ENCODE measurements at regions not wholly inside any gene's neighbourhood (a gene's known extent, or its start where the extent isn't known, plus 50 kb on each side); places are given as distances from the start of the nearest gene placed in this dataset.
"Not testable (repeated sequence)": the region's sequence is repeated elsewhere in the genome, so short reads cannot be mapped to it uniquely, and the experiment has no call there.

GRCh38 chr9:40221596-40222233 is 866.2 kb downstream of the SPATA31A1 start:
- H3K4me1 ChIP-seq; H3K4me3 ChIP-seq; H3K4me3 Mint-ChIP-seq; H4K20me1 ChIP-seq (ENCODE audit: low read depth); H3K27ac ChIP-seq; H2AFZ ChIP-seq (replicated peaks); H3K4me2 ChIP-seq; H3K79me2 ChIP-seq (ENCODE audit: low read depth); H3K9me3 Mint-ChIP-seq; H3K4me1 Mint-ChIP-seq; H3K27me3 ChIP-seq; H3K9me3 ChIP-seq (ENCODE audit: low read depth); DNase-seq (ENCODE audit: low spot score); H3K36me3 ChIP-seq; H3K9ac ChIP-seq; H3K27me3 Mint-ChIP-seq (ENCODE audit: insufficient read depth, low read depth); H3K27ac Mint-ChIP-seq; H3F3A ChIP-seq (ENCODE audit: low read depth); H3K36me3 Mint-ChIP-seq: not testable (repeated sequence)

DNA sequence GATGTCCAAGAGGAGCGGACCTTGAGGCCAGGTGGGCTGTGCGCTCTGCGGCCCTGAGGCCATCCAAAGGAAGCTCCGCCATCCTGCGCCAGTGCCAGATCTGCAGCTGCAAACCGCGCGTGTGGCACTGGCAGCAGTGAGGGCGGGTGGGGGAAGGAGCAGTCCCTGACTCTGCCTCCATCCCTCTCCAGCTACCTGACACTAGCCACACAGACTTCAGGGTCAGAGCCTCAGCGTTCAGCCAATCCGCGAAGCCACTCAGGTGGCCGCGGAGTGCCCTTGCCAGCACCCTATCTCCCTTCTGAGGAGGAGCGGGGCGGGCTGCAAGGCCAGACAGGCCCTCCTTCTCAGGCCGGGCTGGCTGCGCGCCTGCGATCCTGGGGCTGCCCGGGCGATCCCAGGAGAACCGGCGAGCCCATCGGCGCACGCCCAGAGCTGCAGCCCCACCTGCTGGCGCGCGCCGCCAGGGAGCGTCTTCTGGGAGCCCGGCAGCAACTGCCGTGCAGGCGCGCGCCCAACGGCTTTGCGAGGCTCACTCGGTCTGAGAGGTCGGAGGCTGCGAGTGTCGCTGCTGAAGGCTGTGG is 867.2 kb downstream of the SPATA31A1 start:
- not testable (repeated sequence) for H3K9ac ChIP-seq; H3F3A ChIP-seq (ENCODE audit: low read depth); H3K4me2 ChIP-seq; H3K36me3 Mint-ChIP-seq; H3K4me3 ChIP-seq; H3K4me1 Mint-ChIP-seq; H3K9me3 ChIP-seq (ENCODE audit: low read depth); H3K27ac ChIP-seq; H3K9me3 Mint-ChIP-seq; H3K79me2 ChIP-seq (ENCODE audit: low read depth); H3K27me3 ChIP-seq; H3K36me3 ChIP-seq; H3K27me3 Mint-ChIP-seq (ENCODE audit: insufficient read depth, low read depth); DNase-seq (ENCODE audit: low spot score); H3K27ac Mint-ChIP-seq; H3K4me1 ChIP-seq; H4K20me1 ChIP-seq (ENCODE audit: low read depth); H3K4me3 Mint-ChIP-seq; H2AFZ ChIP-seq (replicated peaks)

DNA sequence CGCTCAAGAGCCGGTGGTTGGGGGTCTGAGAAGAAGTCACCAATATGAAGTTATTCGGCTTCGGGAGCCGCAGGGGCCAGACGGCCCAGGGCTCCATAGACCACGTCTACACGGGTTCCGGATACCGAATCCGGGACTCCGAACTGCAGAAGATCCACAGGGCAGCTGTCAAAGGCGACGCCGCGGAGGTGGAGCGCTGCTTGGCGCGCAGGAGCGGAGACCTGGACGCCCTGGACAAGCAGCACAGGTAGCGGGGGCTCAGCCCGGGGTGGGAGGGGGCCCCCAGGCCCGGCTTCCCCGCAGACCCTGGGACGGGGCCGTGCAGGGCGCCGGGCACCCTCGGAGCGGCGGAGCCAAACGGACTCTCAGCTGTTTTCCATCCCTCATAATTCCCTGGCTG is 867.9 kb downstream of the SPATA31A1 start:
- H3K27ac ChIP-seq; H3K27me3 ChIP-seq; H3F3A ChIP-seq (ENCODE audit: low read depth); H3K36me3 ChIP-seq; H3K27ac Mint-ChIP-seq; H3K9me3 Mint-ChIP-seq; H3K4me1 Mint-ChIP-seq; H2AFZ ChIP-seq (replicated peaks); H3K36me3 Mint-ChIP-seq; H3K4me2 ChIP-seq; H4K20me1 ChIP-seq (ENCODE audit: low read depth); H3K27me3 Mint-ChIP-seq (ENCODE audit: insufficient read depth, low read depth); H3K4me3 ChIP-seq; H3K9ac ChIP-seq; H3K4me3 Mint-ChIP-seq; H3K4me1 ChIP-seq; H3K9me3 ChIP-seq (ENCODE audit: low read depth); H3K79me2 ChIP-seq (ENCODE audit: low read depth); DNase-seq (ENCODE audit: low spot score): not testable (repeated sequence)

Measured in neural progenitor cell (in vitro differentiated cells).